ENCODE measurements at regions not wholly inside any gene's neighbourhood (a gene's known extent, or its start where the extent isn't known, plus 50 kb on each side); places are given as distances from the start of the nearest gene placed in this dataset.

DNA sequence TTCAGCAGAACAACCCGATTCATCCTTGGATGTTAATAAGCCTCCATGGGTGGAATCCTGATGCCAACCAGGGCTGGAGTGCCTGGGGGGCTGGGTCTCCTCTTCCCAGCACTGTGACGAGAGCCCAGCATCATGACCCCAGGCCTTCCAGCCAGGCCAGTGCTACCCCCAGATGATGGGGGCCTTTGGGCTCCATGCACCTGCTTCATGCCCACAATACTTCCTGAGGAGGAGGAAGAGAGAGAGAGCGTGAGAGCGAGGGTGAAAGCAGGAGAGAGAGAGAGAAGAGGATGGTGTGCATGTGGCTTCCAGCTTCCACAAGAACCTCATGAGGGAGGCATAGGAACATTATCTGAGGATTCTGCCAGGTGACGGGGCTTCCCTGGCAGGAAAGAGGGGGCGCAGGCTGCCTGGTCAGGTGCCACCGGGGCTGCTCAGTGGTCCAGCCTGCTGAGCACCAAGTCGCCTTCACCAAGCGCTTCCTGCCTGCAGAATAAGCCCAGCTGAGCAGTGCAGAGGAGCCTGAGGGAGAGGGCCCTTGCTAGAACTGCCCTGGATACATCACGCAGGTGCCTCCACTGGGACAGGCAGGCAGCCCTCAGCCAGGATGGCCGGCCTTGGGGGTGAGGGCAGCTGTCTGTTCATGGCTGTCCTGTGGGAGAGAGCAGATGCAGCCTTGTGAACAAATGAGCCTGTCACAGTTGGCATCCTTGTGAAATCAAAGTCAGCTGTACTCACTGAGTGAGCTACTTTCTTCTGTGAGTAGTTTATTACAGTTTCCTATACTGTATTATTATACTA lies 243.3 kb upstream of the B3GAT1 start:
- POLR2A ChIA-PET, result interaction anchor here (0.6 to 0.7 kb wide), 2 partner anchors 102 to 299 kb away, joined by 3 to 5 read pairs; no protein-coding TSS in a partner anchor
- intact Hi-C loops (cut with micrococcal nuclease), result no loop called here
- Histone ChIP-seq H2AFZ (ENCODE audit: low read depth, low read length) (no peak overlapping the region), H3K4me3 (no peak overlapping the region), H3K79me2 (ENCODE audit: control insufficient read depth, insufficient read depth, low read length) (no peaks in the 10 kb centered on the region), H4K20me1 (replicated peaks; ENCODE audit: control insufficient read depth, insufficient read depth, low read length) (no peaks in the 10 kb centered on the region), H3K36me3 (ENCODE audit: control insufficient read depth, insufficient read depth, low read length) (no peaks in the 10 kb centered on the region), H3K9me3 (replicated peaks; ENCODE audit: control insufficient read depth, insufficient read depth, low read depth, low read length) (no peaks in the 10 kb centered on the region), H3K27me3 (ENCODE audit: control insufficient read depth in 2 of 2, insufficient read depth in 2 of 2, low read length in 2 of 2) (peaks cover 0 to 24% of the 10 kb centered on the region in 2 experiments; a peak in 2 of 5 replicates), H3K4me2 (ENCODE audit: insufficient read depth, low read length) (no peak overlapping the region), H3K9ac (ENCODE audit: insufficient read depth in 1 of 2, low read depth in 2 of 2, low read length in 2 of 2) (no peak overlapping the region), H3K4me1 (replicated peaks in 1 of 2; ENCODE audit: control insufficient read depth in 2 of 2, insufficient read depth in 2 of 2, low read length in 2 of 2) (peaks cover 0 to 4% of the 10 kb centered on the region in 2 experiments; a peak in 2 of 5 replicates), H3K9me1 (ENCODE audit: control insufficient read depth, insufficient read depth, low read length) (no peaks in the 10 kb centered on the region), H3K27ac (ENCODE audit: extremely low read depth, low read depth, low read length) (no peak overlapping the region)
- CTCF ChIA-PET (ENCODE audit: low intra/inter-chr PET ratio), result no interaction called here
- in situ Hi-C loops (cut with MboI), result no loop called here
- no peak for FAIRE-seq
- ATAC-seq, result no peak
- TF ChIP-seq XRCC5 (IDR thresholded peaks at IDR 0.05; ENCODE audit: low read depth, low read length) (no peak), RFX7 (CRISPR knock-in tag; IDR thresholded peaks at IDR 0.05) (no peak), CTBP1 (IDR thresholded peaks at IDR 0.05; ENCODE audit: borderline replicate concordance) (no peak), NONO (IDR thresholded peaks at IDR 0.05; ENCODE audit: low read depth in 2 of 2, low read length in 1 of 2) (no peak), CBX8 (IDR thresholded peaks at IDR 0.05; ENCODE audit: borderline replicate concordance, extremely low read depth, low read depth, low read length, poor library complexity, severe bottlenecking) (no peak), SRSF1 (IDR thresholded peaks at IDR 0.05; ENCODE audit: low read depth, low read length) (no peak)
- TF ChIP-seq, protein P1, sequence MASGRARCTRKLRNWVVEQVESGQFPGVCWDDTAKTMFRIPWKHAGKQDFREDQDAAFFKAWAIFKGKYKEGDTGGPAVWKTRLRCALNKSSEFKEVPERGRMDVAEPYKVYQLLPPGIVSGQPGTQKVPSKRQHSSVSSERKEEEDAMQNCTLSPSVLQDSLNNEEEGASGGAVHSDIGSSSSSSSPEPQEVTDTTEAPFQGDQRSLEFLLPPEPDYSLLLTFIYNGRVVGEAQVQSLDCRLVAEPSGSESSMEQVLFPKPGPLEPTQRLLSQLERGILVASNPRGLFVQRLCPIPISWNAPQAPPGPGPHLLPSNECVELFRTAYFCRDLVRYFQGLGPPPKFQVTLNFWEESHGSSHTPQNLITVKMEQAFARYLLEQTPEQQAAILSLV (tag; IDR thresholded peaks at IDR 0.05), result no peak
- TF ChIP-seq, protein P2, sequence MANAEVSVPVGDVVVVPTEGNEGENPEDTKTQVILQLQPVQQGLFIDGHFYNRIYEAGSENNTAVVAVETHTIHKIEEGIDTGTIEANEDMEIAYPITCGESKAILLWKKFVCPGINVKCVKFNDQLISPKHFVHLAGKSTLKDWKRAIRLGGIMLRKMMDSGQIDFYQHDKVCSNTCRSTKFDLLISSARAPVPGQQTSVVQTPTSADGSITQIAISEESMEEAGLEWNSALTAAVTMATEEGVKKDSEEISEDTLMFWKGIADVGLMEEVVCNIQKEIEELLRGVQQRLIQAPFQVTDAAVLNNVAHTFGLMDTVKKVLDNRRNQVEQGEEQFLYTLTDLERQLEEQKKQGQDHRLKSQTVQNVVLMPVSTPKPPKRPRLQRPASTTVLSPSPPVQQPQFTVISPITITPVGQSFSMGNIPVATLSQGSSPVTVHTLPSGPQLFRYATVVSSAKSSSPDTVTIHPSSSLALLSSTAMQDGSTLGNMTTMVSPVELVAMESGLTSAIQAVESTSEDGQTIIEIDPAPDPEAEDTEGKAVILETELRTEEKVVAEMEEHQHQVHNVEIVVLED (CRISPR knock-in tag; IDR thresholded peaks at IDR 0.05), result no peak
- 0% methylated on average over 9 of the region's 11 CpGs for WGBS (ENCODE audit: insufficient coverage, low coverage, missing lambda C conversion rate)
- BruUV-seq (replicated peaks), result no TSS peak
- no peak for DNase-seq (ENCODE audit: extremely low read depth in 1 of 4, low spot score in 3 of 4)
